ENCODE measurements at regions not wholly inside any gene's neighbourhood (a gene's known extent, or its start where the extent isn't known, plus 50 kb on each side); places are given as distances from the start of the nearest gene placed in this dataset.

DNA sequence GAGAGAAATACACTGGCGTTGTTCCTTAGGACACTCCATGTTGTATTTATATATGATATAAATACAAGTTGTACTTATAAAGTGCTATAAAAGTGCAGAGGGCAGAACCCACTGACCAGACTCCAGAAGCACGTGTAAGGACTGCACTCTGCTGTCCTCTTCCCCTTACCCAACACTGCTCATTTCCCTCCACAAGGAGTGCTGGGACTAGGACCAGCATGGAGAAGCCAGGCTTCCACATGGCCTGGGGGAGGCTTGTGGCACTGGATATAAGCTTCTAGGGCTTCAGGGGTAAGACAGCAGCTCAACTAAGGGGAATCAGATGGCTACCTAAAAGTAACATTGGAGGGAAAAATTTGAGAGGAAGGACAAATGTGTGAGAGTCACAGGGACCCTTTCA lies 556.9 kb downstream of the IGSF11 start:
- TF ChIP-seq, protein P1, sequence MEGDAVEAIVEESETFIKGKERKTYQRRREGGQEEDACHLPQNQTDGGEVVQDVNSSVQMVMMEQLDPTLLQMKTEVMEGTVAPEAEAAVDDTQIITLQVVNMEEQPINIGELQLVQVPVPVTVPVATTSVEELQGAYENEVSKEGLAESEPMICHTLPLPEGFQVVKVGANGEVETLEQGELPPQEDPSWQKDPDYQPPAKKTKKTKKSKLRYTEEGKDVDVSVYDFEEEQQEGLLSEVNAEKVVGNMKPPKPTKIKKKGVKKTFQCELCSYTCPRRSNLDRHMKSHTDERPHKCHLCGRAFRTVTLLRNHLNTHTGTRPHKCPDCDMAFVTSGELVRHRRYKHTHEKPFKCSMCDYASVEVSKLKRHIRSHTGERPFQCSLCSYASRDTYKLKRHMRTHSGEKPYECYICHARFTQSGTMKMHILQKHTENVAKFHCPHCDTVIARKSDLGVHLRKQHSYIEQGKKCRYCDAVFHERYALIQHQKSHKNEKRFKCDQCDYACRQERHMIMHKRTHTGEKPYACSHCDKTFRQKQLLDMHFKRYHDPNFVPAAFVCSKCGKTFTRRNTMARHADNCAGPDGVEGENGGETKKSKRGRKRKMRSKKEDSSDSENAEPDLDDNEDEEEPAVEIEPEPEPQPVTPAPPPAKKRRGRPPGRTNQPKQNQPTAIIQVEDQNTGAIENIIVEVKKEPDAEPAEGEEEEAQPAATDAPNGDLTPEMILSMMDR (IDR thresholded peaks at IDR 0.05; ENCODE audit: insufficient read depth, low read depth, low read length) = no peak
- no peak for TF ChIP-seq EZH2 (IDR thresholded peaks at IDR 0.05; ENCODE audit: insufficient read depth, low read length)

Data from astrocyte (in vitro differentiated cells and primary cell).